ENCODE measurements at regions not wholly inside any gene's neighbourhood (a gene's known extent, or its start where the extent isn't known, plus 50 kb on each side); places are given as distances from the start of the nearest gene placed in this dataset.

DNA sequence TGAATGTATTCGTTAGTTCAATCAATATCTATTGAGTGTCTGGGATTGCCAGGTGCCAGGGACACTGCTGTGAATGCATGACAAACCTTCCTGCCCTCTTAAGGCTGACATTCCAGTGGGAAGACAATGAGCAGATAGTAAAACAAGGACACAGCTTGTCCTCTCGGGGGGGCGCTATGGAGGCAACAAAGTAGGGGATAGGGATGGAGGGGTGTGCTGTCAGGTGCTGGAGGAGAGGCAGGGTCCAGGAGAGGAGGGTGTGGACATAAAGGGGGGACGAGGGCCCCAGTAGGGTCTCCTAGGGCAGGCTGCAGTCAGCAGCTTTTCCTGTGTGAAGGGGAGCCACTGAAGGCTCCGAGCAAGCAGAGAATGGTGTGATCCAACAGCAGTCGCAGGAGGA lies 198.2 kb upstream of the PDE10A start:
- H3K9me1 ChIP-seq (ENCODE audit: insufficient read depth, low read length) = no peaks in the 10 kb centered on the region
- TF ChIP-seq MAZ (IDR thresholded peaks at IDR 0.05; ENCODE audit: borderline replicate concordance, low read depth, low read length) = no peak
- TF ChIP-seq BHLHE40 (IDR thresholded peaks at IDR 0.05; ENCODE audit: low read depth, low read length) = no peak
- no peak for TF ChIP-seq CEBPB (IDR thresholded peaks at IDR 0.05; ENCODE audit: low read depth, low read length)
- TF ChIP-seq POLR2A (IDR thresholded peaks at IDR 0.05; ENCODE audit: low read depth, low read length) = no peak
- TF ChIP-seq RAD21 (IDR thresholded peaks at IDR 0.05; ENCODE audit: low read length) = no peak
- no peak for TF ChIP-seq RCOR1 (IDR thresholded peaks at IDR 0.05; ENCODE audit: insufficient replicate concordance, low read length)
- TF ChIP-seq FOS (IDR thresholded peaks at IDR 0.05; ENCODE audit: low read depth, low read length) = no peak
- TF ChIP-seq, protein P1, sequence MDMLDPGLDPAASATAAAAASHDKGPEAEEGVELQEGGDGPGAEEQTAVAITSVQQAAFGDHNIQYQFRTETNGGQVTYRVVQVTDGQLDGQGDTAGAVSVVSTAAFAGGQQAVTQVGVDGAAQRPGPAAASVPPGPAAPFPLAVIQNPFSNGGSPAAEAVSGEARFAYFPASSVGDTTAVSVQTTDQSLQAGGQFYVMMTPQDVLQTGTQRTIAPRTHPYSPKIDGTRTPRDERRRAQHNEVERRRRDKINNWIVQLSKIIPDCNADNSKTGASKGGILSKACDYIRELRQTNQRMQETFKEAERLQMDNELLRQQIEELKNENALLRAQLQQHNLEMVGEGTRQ (IDR thresholded peaks at IDR 0.05; ENCODE audit: low read depth, low read length) = no peak
- no peak for TF ChIP-seq SMC3 (IDR thresholded peaks at IDR 0.05; ENCODE audit: low read depth, low read length)
- no peak for TF ChIP-seq MXI1 (IDR thresholded peaks at IDR 0.05; ENCODE audit: borderline replicate concordance, low read depth, low read length)
- TF ChIP-seq CHD1 (IDR thresholded peaks at IDR 0.05; ENCODE audit: low read depth, low read length) = no peak
- no peak for TF ChIP-seq NFE2L2 (IDR thresholded peaks at IDR 0.05; ENCODE audit: low read depth, low read length)
- TF ChIP-seq, protein P2, sequence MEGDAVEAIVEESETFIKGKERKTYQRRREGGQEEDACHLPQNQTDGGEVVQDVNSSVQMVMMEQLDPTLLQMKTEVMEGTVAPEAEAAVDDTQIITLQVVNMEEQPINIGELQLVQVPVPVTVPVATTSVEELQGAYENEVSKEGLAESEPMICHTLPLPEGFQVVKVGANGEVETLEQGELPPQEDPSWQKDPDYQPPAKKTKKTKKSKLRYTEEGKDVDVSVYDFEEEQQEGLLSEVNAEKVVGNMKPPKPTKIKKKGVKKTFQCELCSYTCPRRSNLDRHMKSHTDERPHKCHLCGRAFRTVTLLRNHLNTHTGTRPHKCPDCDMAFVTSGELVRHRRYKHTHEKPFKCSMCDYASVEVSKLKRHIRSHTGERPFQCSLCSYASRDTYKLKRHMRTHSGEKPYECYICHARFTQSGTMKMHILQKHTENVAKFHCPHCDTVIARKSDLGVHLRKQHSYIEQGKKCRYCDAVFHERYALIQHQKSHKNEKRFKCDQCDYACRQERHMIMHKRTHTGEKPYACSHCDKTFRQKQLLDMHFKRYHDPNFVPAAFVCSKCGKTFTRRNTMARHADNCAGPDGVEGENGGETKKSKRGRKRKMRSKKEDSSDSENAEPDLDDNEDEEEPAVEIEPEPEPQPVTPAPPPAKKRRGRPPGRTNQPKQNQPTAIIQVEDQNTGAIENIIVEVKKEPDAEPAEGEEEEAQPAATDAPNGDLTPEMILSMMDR (conservative IDR thresholded peaks at IDR 0.05; ENCODE audit: low read depth, low read length) = no peak
- TF ChIP-seq, protein P3, sequence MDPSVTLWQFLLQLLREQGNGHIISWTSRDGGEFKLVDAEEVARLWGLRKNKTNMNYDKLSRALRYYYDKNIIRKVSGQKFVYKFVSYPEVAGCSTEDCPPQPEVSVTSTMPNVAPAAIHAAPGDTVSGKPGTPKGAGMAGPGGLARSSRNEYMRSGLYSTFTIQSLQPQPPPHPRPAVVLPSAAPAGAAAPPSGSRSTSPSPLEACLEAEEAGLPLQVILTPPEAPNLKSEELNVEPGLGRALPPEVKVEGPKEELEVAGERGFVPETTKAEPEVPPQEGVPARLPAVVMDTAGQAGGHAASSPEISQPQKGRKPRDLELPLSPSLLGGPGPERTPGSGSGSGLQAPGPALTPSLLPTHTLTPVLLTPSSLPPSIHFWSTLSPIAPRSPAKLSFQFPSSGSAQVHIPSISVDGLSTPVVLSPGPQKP (IDR thresholded peaks at IDR 0.05; ENCODE audit: borderline replicate concordance, low read depth, low read length) = no peak
- TF ChIP-seq MAFK (IDR thresholded peaks at IDR 0.05; ENCODE audit: low read depth, low read length) = no peak
- no peak for TF ChIP-seq RFX5 (IDR thresholded peaks at IDR 0.05; ENCODE audit: low read depth, low read length)
- H3K36me3 ChIP-seq (ENCODE audit: control insufficient read depth, insufficient read depth, low read length) = no peaks in the 10 kb centered on the region
- H4K8ac ChIP-seq (ENCODE audit: low read depth in 2 of 2, low read length in 2 of 2) = no peak overlapping the region
- CTCF ChIA-PET = no interaction called here
- no peaks in the 10 kb centered on the region for H4K20me1 ChIP-seq (ENCODE audit: insufficient read depth, low read length)
- H2BK20ac ChIP-seq (ENCODE audit: low read depth, low read length) = no peak overlapping the region
- H2AK9ac ChIP-seq (replicated peaks; ENCODE audit: low read depth, low read length, poor library complexity) = no peak overlapping the region
- H4K91ac ChIP-seq (ENCODE audit: insufficient read depth, low read depth, low read length) = no peak overlapping the region
- H2BK5ac ChIP-seq (ENCODE audit: low read depth, low read length, poor library complexity, severe bottlenecking) = no peak overlapping the region
- H3K4me3 ChIP-seq (ENCODE audit: insufficient read depth, low read depth, low read length) = no peak overlapping the region
- no peak overlapping the region for H3K23ac ChIP-seq (ENCODE audit: low read depth, low read length)
- no peak overlapping the region for H3K4me2 ChIP-seq (ENCODE audit: low read depth, low read length)
- no peak overlapping the region for H3K18ac ChIP-seq (ENCODE audit: low read depth, low read length)
- no peak for DNase-seq
- H3K56ac ChIP-seq (ENCODE audit: extremely low read depth, insufficient read depth, low read length) = no peak overlapping the region
- no TSS peak for BruUV-seq (replicated peaks)
- in situ Hi-C loops (cut with MboI; ENCODE audit: low sequenced_read_pairs) = no loop called here
- H3K9me3 ChIP-seq (ENCODE audit: control insufficient read depth, insufficient read depth, low read length) = peaks cover 1% of the 10 kb centered on the region; the same call in 1 of the 2 replicates
- no peak overlapping the region for H2BK120ac ChIP-seq (ENCODE audit: low read depth, low read length)
- dilution Hi-C loops (cut with HindIII; ENCODE audit: low sequenced_read_pairs, unreplicated experiment) = no loop called here
- WGBS, 2 experiments (ENCODE audit: extremely low coverage in 2 of 2, insufficient read length in 1 of 2) = 48% methylated on average over 2 of the region's 6 CpGs; no CpG with 5 or more reads in 1 of the 2 experiments
- no peak overlapping the region for H4K5ac ChIP-seq (ENCODE audit: low read depth, low read length)
- no peak overlapping the region for H3K14ac ChIP-seq (replicated peaks; ENCODE audit: low read depth, low read length)
- no peak overlapping the region for H2AFZ ChIP-seq (replicated peaks; ENCODE audit: low read length, poor library complexity)
- ATAC-seq (ENCODE audit: low read depth) = no peak
- no peak overlapping the region for H2AK5ac ChIP-seq (ENCODE audit: low read depth, low read length)
- POLR2A ChIA-PET (ENCODE audit: unreplicated experiment) = no interaction called here
- no peak overlapping the region for H3K27ac ChIP-seq (ENCODE audit: insufficient read depth, low read length)
- H2BK15ac ChIP-seq (ENCODE audit: low read depth, low read length) = no peak overlapping the region
- intact Hi-C loops (cut with micrococcal nuclease) = no loop called here
- no peak overlapping the region for H3K9ac ChIP-seq (ENCODE audit: low read depth, low read length)
- 0 out of 4 replicates have a peak, but pooled peaks cover 0 to 3% of the 10 kb centered on the region in 2 experiments for H3K79me1 ChIP-seq (ENCODE audit: low read depth in 1 of 2, low read length in 2 of 2)
- peaks cover 9% of the 10 kb centered on the region for H3K4me1 ChIP-seq (ENCODE audit: control insufficient read depth, insufficient read depth, low read length)
- H3K4ac ChIP-seq (ENCODE audit: low read depth, low read length) = no peak overlapping the region
- H3K27me3 ChIP-seq (ENCODE audit: control insufficient read depth, insufficient read depth, low read length) = no peaks in the 10 kb centered on the region
